ENCODE measurements at regions not wholly inside any gene's neighbourhood (a gene's known extent, or its start where the extent isn't known, plus 50 kb on each side); places are given as distances from the start of the nearest gene placed in this dataset.

GRCh38 chr5:51230336-51230735, 152.9 kb upstream of the ISL1 start:
- TF ChIP-seq, protein P1, sequence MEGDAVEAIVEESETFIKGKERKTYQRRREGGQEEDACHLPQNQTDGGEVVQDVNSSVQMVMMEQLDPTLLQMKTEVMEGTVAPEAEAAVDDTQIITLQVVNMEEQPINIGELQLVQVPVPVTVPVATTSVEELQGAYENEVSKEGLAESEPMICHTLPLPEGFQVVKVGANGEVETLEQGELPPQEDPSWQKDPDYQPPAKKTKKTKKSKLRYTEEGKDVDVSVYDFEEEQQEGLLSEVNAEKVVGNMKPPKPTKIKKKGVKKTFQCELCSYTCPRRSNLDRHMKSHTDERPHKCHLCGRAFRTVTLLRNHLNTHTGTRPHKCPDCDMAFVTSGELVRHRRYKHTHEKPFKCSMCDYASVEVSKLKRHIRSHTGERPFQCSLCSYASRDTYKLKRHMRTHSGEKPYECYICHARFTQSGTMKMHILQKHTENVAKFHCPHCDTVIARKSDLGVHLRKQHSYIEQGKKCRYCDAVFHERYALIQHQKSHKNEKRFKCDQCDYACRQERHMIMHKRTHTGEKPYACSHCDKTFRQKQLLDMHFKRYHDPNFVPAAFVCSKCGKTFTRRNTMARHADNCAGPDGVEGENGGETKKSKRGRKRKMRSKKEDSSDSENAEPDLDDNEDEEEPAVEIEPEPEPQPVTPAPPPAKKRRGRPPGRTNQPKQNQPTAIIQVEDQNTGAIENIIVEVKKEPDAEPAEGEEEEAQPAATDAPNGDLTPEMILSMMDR (IDR thresholded peaks at IDR 0.05): no peak
- TF ChIP-seq POLR2AphosphoS5 (IDR thresholded peaks at IDR 0.05) (no peak), EP300 (IDR thresholded peaks at IDR 0.05) (no peak), POLR2A (IDR thresholded peaks at IDR 0.05) (no peak)
